Fibroblast of upper back skin (primary cell): ENCODE measurements at regions not wholly inside any gene's neighbourhood (a gene's known extent, or its start where the extent isn't known, plus 50 kb on each side); places are given as distances from the start of the nearest gene placed in this dataset.

ENCODE experiments used
- DNase-seq: peaks from one replicate; pipeline ENCODE4 v3.0.0-alpha.2; 2013

GRCh38 chrX:109934434-109934833 lies 68.5 kb upstream of the TMEM164 start:
- DNase-seq: peak; percentile 50

GRCh38 chrX:109934935-109935334 lies 68.0 kb upstream of the TMEM164 start:
- DNase-seq: peak; percentile 6

GRCh38 chrX:109936114-109936513 lies 66.8 kb upstream of the TMEM164 start:
- peak; percentile 8 for DNase-seq

GRCh38 chrX:109936598-109936997 lies 66.3 kb upstream of the TMEM164 start:
- no peak for DNase-seq

GRCh38 chrX:109939498-109939897 lies 63.4 kb upstream of the TMEM164 start:
- DNase-seq: no peak

- peak; percentile 7 for DNase-seq
Observed at GRCh38 chrX:109940411-109940810, 62.5 kb upstream of the TMEM164 start.

GRCh38 chrX:109943092-109943739 lies 59.7 kb upstream of the TMEM164 start:
- DNase-seq: no peak

- DNase-seq: no peak
Observed at GRCh38 chrX:109943740-109944092, 59.2 kb upstream of the TMEM164 start.

- no peak for DNase-seq
Observed at GRCh38 chrX:109952050-109952449, 50.9 kb upstream of the TMEM164 start.

GRCh38 chrX:109952985-109953905 lies 49.7 kb upstream of the TMEM164 start:
- no peak for DNase-seq
